Stimulated activated CD4-positive, alpha-beta T cell treated with anti-CD3 and anti-CD28 coated beads, Interleukin-1b, Interleukin-23, amount 100 ng/mL, for 1 hour (primary cell): ENCODE measurements at regions not wholly inside any gene's neighbourhood (a gene's known extent, or its start where the extent isn't known, plus 50 kb on each side); places are given as distances from the start of the nearest gene placed in this dataset.

Source experiments
- DNase-seq, 2 donors: peaks; one replicate each; pipeline ENCODE4 v3.0.0-alpha.2; 2020; ENCODE audit warnings: low read depth in 2 of 2

DNA sequence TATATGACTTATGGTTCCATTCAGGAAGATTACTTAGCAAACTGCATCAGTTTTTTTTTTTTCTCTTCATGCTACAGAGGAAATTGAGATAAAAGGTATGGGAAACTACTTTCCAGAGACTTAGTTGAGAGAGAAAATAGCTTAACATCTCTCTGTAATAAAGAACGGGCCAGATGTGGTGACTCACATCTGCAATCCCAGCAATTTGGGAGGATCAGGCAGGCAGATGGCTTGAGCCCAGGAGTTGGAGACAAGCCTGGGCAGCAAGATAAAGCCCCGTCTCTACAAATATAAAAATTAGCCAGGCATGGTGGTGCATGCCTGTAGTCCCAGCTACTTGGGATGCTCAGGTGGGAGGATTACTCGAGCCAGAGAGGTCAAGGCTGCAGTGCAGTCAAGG is 271.2 kb upstream of the TENM3 start:
- DNase-seq = no peak

DNA sequence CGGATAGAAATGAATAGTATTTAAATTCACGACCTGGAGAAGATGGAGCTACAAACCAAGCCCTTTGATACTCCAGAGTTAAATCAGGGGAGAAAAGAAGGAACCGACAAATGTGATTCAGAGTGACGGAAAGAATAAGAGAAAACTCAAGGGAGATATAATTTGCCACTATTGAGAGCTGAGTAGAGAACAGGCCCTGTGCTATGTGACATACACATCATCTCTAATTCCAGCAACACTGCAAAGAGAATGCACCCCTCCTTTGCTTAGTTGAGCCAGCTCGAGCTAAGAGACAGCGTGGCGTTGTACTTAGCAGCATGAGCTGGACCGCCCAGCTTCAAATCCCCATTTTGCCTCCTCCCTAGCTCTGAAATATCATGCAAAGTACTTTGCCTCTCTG is 266.4 kb upstream of the TENM3 start:
- DNase-seq = no peak

GRCh38 chr4:181982437-181982836 is 260.8 kb upstream of the TENM3 start:
- no peak for DNase-seq

- no peak for DNase-seq
Measured at GRCh38 chr4:181982856-181983255, 260.3 kb upstream of the TENM3 start.

- DNase-seq = no peak
Measured at GRCh38 chr4:181987392-181987791, 255.8 kb upstream of the TENM3 start.

- DNase-seq = no peak
Measured at GRCh38 chr4:181989071-181989470, 254.1 kb upstream of the TENM3 start.

DNA sequence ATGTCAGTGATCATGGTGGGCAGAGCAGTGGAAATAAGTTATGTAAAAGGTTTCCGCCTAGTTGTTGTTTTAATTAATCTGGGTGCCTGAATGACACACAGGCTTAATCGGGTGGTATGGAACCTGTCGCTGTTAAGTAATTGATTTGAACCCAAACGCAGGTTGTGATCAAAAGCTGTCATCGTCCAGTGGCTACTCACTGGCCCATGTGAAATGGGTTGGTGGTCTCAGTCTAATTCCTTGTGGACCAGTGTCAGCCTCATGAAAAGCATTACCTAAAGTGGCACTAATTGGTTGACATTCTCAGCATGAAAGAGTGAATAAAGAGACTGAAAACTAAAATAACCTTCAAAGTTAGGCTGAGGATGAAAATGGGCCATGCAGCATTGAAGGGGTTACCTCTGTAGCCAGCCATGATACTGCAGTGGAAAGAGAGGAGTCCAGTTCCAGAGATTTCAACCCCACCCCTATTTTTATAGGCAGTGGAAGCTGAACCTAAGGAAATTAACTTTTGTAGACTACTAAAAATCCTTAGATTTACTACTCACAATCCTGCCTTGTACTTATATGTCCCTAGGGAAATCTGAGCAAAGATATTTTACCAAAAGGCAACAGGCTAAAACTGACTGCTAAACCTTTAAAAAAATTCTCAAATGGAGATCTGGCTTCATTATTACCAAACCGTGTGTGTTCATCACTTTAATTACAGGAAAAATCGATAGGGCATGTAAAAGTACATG is 251.7 kb upstream of the TENM3 start:
- DNase-seq = no peak

GRCh38 chr4:181998398-181999295 is 244.6 kb upstream of the TENM3 start:
- no peak for DNase-seq

DNA sequence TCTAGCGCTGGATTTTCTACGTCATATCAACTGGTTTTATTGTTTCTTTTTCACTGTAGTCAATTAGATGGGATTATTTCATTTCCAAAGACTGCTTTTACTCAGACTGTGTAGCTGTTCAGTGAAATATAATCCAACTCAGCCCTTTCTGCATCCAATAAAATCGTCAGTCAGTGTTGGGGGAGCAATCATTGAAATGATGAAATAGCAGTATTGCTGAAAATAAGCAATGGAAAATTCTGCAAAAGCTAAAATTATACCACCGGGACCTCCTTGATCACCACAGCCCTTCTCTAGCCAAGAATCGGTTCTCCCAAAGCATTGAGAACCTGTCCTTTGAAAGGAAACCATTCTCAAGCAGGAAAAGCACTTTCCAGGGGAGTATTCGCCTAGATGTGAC is 243.1 kb upstream of the TENM3 start:
- no peak for DNase-seq

DNA sequence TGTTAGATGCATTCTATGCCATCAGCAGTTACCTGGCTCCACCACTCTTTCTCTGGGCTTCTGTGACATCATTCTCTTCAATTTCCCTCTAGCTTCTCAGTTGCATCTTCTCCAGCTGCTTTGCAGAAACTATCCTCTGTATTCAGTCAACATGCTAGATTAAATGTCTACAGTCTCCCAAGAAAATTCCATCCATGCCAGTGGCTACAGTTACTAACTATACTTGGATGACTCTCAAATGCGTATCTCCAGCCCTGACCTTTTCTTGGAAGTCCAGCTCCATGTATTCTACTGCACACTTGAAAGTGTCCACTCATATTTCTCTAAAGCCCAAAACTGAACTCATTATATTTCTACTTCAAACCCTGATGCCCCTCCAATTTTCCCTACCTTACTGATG is 232.3 kb upstream of the TENM3 start:
- DNase-seq = no peak

GRCh38 chr4:182014164-182014563 is 229.0 kb upstream of the TENM3 start:
- no peak for DNase-seq

- DNase-seq = no peak
Measured at GRCh38 chr4:182015014-182015413, 228.2 kb upstream of the TENM3 start.

GRCh38 chr4:182015893-182016292 is 227.3 kb upstream of the TENM3 start:
- no peak for DNase-seq

- DNase-seq = no peak
Measured at GRCh38 chr4:182017038-182017437, 226.2 kb upstream of the TENM3 start.

DNA sequence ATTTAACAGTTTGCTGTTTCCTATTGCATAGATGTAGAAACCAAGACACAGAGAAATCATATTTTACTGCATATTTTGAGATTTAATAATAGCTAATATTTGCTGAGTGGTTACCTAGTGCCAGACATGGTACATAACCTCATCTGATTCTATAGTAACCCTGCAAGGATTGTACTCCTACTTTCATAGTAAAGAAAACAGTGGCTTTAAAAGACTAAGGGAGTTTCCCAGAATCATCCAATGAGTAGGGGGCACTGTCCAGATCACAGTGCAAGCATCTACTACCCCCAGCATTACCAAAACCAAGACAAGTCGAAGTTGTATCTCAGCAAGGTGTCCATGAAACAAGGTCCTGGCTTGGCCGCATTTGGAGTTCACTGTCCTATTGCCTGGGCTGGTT is 224.5 kb upstream of the TENM3 start:
- DNase-seq = no peak

DNA sequence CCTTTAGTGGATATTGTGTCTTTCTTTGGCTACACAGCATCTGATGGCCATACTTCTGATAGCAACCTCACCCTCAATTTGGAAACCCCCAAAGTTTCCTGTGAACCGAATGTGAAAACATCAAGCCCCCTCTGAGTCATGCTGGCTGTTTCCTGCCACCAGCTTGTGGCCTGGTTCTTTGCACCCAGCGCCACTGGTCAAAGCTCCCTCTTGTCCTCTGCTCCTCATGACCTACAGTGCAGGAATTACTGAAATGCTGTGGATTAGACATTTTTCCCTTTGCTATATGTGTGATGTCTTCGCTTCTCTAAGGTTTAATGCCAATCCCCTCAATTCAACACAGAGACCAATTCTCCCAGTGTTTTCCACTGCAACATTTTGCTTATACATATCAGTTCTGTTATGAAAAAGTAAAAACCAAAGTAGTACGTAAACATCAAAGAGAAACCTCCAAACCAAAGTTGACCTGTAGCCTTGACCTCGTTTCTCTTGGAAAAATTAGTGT is 224.0 kb upstream of the TENM3 start:
- DNase-seq = no peak

GRCh38 chr4:182022909-182023308 is 220.3 kb upstream of the TENM3 start:
- no peak for DNase-seq

DNA sequence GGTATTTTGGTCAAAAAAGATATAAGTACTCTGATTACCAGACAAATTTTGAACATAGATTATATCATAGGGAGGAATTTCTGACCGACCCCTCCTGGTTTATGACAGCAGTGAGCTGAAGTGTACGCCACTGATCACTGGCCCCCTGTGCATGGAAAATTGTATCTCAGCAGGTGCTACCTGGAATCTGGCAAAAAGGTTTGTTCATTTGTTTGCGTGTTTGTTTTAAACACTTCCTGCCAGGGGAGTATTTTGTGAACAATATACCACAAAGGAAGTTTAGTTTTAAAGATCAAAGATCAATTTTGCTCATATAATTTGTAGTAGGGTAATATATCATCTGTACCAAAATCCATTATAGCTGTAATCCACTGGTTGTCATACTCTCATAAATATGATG is 219.7 kb upstream of the TENM3 start:
- DNase-seq = no peak

DNA sequence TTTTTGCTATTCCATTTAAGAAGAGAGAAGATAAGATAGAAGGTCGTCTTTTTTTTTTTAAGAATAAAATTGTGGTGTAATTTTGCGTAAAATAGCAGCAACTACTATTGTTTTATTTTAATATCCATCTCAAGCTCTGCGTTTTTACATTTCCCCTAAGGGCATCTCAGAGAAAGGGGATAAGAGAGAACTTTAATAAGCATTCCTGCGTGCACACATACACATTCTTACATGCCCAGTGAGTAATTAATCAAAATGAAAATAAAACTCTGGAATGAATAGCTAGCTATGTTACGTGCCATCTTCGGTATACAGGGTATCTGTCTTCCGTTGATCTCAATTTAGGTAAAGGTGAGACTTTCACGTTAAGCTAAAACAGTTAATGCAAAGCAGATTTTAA is 200.3 kb upstream of the TENM3 start:
- DNase-seq = no peak

DNA sequence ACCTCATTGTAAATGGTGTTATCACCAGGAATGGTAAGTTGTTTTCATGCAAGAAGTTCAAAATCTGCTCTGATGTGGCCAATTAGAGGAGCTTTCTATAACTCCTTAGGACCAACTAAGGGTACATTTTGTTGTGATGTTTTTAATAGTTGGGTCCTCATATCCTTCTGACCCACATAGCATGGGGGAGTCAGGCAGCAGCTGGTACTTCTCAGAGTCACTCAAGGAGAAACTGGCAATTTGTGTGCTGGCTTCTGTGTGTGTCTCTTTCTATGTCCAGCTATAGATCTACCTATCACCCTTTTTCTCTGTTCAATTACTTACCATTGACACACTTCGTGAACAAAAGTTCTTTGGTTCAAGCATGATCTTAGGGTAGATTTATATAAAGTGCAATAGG is 194.3 kb upstream of the TENM3 start:
- DNase-seq = no peak

DNA sequence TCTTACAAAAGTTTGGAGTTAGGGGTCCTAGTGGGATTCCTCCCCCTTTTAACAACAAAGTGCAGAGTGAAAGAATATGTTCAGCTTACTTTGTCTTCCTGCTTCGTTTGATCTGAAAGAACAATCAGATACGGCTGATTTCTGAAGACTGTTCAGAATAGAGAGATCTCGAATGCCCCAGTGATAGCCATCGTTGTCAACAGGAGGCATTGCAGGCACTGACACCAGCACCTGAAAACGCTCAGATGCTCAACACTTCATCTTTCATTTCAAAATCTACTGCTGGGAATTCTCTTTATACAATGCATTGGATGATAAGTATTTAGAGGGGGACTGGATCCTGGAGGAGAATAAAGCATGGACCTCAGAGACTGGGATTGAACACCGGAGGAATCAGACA is 186.3 kb upstream of the TENM3 start:
- no peak for DNase-seq

GRCh38 chr4:182062458-182062857 is 180.7 kb upstream of the TENM3 start:
- DNase-seq = no peak

DNA sequence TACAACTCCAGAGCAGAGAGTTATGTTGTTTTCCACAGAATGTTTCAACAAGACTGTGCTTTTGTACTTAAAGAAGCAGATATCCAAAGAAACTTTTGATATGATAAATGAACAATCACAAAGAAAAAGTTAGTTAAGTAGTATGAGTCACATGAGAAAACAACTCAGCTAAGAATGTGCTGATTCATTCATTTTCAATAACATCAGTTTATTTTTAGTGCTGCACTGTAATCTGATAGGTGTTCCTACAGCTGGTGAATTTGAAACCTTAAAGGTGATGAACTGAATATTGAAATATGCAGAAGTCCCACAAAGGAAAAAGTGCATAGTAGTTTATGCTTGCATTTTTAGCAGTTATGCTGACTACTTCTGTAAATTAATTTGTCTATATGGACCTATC is 180.3 kb upstream of the TENM3 start:
- DNase-seq = no peak
